ENCODE measurements at regions not wholly inside any gene's neighbourhood (a gene's known extent, or its start where the extent isn't known, plus 50 kb on each side); places are given as distances from the start of the nearest gene placed in this dataset.
"Not testable (repeated sequence)": the region's sequence is repeated elsewhere in the genome, so short reads cannot be mapped to it uniquely, and the experiment has no call there.

GRCh38 chr1:120513099-120513498 lies 98.3 kb downstream of the NBPF8 start:
- TF ChIP-seq YY1 (IDR thresholded peaks at IDR 0.05; ENCODE audit: borderline replicate concordance in 1 of 3, control insufficient read depth in 1 of 3, extremely low read depth in 1 of 3, insufficient read depth in 3 of 3, insufficient read length in 1 of 3, insufficient replicate concordance in 2 of 3, low read depth in 1 of 3, low read length in 2 of 3); ZNF282 (CRISPR knock-in tag; IDR thresholded peaks at IDR 0.05); CREB1 (IDR thresholded peaks at IDR 0.05); CREB1 (CRISPR knock-in tag; IDR thresholded peaks at IDR 0.05); NR2C2 (CRISPR knock-in tag; IDR thresholded peaks at IDR 0.05); NR2C2 (tag; IDR thresholded peaks at IDR 0.05); ELK1 (CRISPR knock-in tag; IDR thresholded peaks at IDR 0.05); IRF1 (CRISPR knock-in tag; IDR thresholded peaks at IDR 0.05; ENCODE audit: borderline replicate concordance); BMI1 (IDR thresholded peaks at IDR 0.05; ENCODE audit: low read length); TEAD4 (IDR thresholded peaks at IDR 0.05; ENCODE audit: low read length); TEAD4 (CRISPR knock-in tag; IDR thresholded peaks at IDR 0.05; ENCODE audit: borderline replicate concordance); POLR2A (conservative IDR thresholded peaks at IDR 0.05); CEBPZ (IDR thresholded peaks at IDR 0.05; ENCODE audit: borderline replicate concordance, low read depth, low read length); ZNF12 (CRISPR knock-in tag; IDR thresholded peaks at IDR 0.05): not testable (repeated sequence)

All from K562 (cell line).